Fibroblast of skin of left biceps (primary cell): ENCODE measurements at regions not wholly inside any gene's neighbourhood (a gene's known extent, or its start where the extent isn't known, plus 50 kb on each side); places are given as distances from the start of the nearest gene placed in this dataset.
"Not testable (repeated sequence)": the region's sequence is repeated elsewhere in the genome, so short reads cannot be mapped to it uniquely, and the experiment has no call there.

ENCODE experiments used
- DNase-seq, 2 experiments: peaks; one replicate each; pipeline ENCODE4 v3.0.0-alpha.2; 2013; ENCODE audit warnings: low read depth in 2 of 2

DNA sequence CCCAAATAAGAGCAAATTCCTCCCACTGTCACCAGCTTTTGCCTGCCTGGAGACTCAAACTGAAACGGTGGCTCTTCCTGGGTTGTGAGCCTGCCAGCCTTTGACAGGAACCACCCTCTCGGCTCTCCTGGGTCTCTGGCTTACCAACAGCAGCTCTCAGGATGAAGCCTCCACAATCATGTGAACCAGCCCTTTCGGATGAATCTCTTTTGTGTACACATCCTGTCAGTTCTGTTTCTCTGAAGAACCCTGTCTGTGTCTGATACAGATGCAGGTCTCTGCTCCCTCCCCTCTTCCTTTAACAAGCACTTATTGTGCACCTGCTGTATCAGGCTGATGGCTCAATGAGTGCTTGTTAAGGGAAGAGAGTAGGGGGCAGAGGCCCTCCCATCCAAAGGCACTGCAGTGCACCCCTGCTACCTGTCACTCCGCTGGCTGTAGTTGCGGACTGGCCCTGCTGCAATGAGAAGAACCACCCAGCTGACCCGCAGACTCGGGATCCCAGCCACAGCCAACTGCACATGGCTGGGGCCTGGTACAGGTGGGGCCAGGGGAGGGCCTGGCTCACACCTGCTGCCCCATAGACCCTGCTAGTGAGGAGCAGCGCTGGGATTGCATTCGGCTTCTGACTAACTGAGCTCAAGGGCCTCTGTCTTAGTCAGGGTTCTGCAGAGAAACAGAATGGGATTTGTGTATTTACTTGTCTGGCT is 120.1 kb upstream of the PMEPA1 start:
- DNase-seq = no peak

DNA sequence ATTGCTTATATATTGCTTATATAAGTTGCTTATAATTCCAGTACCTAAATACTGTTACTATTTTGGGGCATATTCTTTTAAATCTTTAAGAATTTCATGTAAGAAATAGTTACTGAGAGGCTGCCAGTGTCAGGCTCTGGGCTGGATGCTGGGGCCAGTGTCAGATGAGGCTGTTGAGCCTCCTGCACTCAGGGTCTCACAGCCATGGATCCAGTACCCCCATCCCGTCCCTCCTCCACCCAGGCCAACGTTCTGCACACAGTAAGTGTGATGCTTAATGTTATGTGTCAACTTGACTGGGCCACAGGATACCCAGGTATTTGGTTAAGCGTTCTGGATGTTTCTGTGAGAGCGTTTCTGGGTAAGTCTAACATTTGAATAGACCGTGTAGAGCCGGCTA is 119.5 kb upstream of the PMEPA1 start:
- DNase-seq = no peak

DNA sequence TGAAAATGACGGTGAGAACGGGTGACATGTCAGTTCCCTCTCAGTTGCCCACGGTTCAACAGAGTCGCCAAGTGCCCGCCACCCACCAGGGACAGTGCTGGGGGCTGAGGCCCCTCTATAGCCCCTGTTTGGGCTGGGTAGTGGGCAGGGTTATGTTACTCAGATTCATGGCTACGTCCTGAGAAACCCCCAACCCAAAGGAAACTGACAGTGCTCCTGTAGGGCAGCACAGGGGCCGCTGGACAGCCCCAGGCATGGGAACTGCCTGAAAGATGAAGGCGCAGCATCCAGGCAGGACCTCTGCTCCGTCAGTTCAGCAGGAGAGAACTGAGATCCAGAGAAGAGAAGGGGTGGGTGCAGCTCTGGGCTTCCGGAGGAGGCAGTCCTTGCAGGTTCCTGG is 118.9 kb upstream of the PMEPA1 start:
- DNase-seq = no peak

DNA sequence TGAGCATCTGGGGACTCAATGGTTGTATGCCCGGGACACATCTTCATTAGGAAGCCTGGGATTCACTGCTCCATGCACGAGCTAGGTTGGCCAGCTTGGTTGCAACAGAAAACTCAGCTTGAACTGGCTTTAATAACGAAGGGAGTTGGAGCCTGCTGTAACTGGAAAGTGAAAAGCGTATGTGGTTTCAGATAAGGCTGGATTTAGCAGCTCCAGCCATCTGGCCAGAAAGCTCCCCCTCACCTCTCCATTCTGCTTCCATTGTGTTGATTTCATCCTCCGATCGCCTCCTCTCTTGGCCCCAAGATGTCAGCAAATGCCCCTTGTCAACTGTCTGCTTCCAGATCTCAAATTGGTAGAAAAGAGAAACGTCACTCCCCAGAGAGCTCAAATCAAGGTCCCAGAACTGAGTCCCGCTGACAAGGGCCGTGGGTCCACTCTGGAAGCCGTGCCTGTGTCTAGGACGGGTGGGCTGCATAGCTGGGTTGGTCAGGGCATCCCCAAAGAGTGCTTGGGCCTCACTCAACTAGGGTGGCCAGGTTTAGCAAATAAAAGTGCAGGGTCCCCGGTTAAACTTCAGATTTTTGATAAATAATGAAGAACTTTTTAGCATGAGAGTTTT is 117.0 kb upstream of the PMEPA1 start:
- no peak for DNase-seq

DNA sequence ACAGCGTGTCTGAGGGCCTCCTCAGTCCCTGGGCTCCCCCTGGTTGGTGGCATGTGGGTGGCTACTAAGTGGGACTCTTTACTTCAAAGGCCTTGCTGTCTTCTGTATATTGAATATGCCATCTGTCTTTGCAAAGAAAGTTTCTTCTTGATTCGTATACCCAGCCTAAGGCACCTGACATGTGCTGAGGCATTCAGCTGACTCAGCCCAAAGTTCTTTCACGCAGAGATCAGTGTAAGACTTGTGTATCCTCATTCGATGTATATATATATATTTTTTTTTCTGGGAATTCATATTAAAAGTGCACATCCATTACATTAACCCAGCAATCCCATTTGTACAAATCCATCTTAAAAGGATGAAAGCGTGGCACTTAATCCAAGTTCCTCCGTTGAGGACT is 115.1 kb upstream of the PMEPA1 start:
- DNase-seq = no peak

DNA sequence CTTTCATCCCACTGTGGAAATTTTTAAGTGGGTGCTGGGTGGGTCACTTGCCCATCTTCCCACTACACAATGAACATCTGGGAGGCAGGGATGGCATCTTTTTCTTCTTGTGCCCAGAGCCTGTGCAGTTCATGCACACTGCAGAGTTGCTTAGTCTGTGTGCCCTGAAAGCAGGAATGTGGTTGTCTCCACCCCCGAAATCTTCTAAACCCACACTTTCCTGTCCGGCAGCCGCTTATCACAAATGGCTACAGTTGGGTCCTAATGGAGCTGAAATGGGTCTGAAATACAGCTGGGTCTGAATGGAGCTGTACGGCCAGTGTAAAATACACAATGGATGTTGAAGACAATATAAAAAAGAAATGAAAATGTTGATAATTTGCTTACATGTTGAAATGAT is 112.1 kb upstream of the PMEPA1 start:
- no peak for DNase-seq

DNA sequence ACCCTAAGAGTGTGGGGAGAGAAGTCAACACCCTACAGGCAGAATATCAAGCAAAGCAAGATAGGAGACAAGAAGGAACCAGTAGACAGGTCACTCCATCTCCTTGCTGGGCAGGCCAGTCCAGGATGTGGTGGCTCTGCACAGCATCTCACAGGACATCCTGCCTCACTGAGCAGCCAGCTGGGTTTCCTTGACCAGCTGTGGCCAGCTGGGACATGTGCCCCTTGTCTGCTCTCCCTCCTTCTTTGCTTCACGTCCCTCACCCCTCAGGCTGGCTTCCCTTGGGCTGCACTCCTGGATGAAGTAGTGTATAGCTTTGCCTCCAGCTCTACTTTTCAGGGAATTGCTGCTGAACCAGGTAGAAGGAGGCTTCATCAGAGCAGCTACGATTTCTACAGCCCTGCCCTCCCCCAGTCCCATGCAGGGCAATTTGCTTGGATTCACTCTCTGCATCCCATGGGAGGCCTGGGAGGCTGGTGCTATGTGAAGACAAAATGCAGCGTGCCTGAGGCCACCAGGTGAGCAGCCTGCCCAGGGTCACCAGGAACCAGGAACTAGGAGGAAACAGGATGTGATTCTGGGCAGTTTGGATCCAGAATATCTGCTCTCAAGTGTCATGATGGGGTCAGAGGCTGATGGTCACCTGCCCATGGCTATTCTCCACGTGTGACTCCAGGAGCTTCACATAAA is 110.0 kb upstream of the PMEPA1 start:
- no peak for DNase-seq

DNA sequence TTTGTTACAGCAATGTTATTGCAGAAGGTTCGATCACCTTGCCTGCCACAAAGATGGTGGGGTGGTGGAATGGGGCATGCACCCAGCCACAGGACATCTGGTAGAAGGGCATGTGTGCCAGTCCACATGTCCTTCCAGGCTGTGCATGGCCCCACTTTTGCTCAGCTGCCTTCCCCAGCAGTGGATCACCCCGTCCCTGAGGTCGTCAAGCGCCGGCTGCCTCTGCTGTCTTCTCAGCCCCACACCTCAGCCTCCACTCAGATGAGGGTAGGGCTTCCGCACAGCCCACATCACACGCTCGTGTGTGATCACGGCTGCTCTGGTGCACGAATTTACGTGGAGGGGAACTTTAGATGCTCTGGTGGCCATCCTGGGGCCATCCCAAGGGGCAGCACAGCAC is 109.5 kb upstream of the PMEPA1 start:
- DNase-seq = no peak

DNA sequence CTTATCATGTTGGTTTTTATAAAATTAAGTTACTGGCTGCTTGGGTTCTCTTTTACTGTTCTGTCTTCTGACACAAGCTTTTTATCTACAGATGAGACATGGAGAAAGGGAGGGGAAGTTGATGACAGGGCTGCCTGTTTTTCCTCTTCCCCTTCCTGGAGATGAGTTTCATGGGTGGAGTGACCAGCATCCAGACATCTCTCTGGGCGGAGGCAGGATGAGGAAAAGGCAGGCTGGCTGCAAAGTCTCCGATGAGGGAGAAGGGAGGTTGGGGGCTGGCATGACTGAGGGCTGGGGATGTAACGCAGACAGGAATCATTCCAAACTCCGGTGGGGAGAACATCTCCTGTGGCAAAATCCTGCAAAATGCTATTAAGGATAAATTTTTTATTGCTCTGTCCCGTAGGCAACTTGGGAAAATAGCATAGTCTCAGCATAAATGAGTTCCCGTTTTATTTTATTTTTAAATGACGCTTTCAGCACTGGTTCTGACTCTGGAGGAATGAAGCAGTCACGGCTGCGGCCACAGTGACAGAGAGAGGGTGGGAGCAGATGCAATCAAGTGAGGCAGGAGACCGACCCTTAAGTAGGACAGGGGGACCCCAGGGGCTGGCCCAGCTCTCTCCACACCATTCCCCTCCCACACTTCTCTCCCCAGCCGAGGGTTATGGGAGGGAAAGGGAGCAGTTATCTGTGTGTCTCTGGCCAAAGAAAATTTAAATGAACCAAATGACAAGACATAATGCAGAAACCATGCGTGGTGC is 108.8 kb upstream of the PMEPA1 start:
- DNase-seq = no peak

DNA sequence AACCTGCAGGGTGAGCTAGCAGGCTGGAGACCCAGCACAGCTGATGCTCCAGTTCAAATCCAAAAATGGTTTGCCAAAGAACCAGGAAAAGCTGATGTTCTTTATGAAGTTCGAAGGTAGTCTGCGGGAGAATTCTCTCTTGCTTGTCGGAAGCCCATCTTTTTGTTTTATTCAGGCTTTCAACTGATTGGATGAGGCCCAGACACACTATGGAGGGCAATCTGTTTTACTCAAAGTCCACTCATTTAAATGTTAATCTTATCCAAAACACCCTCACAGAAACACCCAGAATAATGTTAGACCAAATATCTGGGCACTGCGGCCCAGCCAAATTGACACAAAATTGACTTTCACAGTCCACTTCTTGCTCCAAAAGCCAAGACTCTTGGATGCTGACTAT is 105.6 kb upstream of the PMEPA1 start:
- no peak for DNase-seq

DNA sequence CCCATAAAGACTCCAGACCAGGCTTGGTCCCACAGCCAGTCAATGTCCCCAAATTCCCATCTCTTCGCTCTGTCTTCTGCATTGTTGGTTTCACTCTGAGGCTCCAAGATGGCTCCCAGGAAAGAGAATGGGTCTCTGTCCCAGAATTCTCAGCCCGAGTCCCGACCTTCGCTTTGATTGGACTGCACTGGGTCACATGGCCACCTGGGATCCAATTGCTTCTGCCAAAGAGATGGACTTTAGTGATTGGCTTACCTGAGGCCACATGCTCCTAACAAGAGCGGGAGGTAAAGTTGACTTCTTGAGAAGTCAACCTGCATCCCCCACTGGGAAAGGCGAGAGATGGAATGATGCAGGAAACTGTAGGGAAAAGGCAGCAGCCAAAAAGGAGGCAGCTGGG is 104.7 kb upstream of the PMEPA1 start:
- DNase-seq = no peak

DNA sequence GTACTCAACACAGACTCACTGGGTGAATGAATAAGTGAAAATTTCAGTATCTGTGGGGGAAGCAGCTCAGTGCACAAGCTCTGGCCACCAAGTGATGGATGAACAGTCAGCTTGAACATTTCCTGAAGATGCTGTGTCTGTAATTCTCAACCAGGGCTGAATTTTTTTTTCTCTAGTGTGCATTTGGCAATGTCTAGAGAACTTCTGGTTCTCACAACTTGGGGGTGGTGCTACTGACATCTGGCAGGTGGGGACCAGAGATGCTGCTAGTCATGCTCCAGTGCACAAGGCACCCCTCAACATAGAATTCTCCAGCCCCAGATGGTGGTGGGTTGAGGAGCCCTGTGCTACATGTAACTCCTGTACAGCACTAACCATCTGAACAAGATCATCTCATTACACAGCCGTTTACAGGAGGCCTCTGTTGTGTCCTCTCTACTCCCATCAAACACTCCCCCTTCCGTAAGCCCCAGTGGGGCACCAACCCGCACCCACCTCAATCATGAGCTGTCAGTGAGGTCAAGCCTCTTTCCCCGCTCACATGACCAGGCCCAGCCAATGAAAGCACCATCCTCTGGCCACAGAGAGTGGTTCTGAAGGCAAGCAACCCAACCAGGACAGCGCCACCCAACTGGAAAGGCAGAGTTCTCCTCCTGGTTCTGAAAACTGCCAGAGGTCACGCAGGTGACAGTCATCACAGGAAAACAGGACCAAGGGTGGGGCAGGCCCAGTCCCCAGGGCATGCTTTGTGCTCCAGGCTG is 103.9 kb upstream of the PMEPA1 start:
- no peak for DNase-seq

DNA sequence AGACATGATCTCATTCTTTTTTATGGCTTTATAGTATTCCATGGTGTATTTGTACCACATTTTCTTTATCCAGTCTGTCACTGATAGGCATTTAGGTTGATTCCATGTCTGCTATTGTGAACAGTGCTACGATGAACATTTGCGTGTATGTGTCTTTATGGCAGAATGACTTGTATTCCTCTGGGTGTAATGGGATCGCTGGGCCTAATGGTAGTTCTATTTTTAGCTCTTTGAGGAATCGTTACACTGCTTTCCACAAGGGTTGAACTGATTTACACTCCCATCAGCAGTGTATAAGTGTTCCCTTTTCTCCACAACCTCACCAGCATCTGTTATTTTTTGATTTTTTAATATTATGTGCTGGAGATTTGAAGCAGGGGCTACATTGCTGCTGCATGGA is 102.8 kb upstream of the PMEPA1 start:
- DNase-seq = not testable (repeated sequence)

DNA sequence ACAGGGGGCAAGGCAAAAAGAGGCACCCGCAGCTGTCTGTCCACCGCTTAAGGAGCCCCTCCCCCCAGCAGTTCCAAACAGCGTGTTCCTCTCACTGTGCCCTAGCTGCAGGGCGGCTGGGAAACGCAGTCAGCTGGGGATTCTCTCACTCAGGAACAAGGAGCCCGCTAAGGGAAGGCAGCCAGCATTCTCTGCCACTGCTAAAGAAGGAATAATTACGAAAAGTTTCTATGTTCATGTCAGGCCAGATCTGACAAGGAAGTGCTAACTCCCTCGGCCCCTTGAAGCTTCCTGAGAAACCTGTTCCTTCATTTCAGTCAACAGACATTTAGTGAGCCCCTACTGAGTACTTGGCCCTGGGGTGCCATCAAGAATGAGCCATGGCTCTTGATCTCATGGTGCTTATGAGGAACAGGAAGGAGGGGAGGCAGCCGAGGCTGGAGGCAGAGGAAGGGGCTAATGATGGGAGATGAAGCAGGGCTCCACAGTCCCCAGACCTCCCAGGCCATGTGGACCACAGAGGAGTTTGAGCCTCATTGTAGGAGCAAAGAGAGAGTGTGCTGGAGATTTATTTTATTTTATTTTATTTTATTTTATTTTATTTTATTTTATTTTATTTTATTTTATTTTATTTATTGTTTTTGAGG is 101.7 kb upstream of the PMEPA1 start:
- DNase-seq = no peak

DNA sequence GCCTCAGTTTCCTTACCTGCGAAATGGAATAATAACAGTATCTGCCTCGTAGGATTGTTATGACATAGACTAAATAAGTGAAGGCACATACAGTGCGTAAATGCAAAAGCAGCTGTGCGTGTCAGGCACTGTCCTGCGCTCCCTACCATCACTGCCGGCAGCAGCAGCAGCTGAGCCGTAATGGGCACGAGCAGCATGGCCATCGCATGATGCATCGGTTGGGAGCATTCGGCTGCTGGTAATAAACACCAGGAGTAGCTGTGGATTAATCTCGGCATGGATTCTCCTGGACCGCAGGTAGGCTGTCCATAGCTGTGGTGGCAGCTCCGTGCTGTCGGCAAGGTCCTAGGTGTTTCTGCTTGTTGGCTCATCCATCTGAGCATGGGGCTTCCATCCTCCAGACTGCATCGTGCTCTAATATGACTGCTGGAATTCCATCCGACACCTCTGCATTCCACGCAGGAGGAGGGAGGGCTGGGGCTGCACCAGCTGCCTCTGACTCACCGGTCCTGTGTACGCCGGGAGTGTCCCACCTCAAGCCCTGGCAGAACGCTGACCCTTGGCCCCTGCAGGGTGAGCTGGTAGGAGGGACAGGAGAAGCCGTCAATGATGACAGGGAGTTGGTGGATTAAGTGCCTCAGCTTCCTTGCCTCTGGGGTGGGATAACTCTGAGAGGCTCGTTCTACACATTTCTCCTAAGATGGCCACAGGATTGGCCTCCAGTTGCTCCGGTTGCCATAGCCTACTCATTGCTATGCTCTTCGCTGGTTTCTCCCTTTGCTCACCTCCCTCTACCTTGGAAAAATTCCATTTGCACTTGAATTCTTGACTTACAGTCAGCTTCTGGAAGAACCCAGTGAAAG is 100.9 kb upstream of the PMEPA1 start:
- no peak for DNase-seq

DNA sequence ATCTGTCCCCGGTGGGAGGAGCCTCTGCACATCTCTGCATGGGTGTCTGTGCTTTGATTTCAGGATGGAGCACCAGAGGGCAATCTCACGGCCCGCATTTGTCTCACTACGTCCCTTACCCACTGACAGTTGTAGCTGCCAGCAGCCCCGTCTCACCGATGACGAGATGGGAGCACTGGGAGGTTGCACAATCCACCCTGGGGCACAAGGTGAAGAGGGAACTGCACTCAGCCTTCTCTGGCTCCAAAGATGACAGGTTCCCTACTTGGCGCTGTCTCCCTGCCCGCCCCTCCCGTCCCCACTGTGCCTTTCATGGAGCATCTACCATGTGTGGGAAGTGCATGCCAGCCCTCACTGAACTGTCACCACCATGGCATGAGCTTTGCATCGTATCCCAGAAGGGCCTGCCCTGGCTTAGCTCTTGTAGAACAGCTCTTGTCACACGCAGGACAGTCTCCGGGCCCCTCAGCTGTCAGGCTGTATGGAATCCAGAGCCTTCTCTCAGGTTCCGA is 99.9 kb upstream of the PMEPA1 start:
- DNase-seq = no peak

DNA sequence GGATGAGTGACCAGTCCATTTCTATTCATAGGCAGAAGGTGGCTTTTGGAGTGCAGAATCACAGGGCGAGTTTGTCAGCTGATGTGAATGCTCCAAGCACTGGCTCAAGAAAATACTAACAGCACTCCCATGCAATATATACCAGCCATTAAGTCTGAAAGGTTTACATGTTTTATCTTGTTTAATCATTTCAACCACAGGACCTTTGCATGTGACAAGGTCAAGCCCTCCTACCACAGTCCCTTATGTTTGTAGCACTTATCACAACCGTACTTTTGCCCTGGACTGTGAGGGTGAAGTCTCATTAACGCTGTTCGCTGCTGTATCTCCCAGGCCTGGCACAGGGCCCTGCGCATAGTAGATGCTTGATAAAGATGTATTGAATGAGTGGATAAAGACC is 99.3 kb upstream of the PMEPA1 start:
- no peak for DNase-seq

DNA sequence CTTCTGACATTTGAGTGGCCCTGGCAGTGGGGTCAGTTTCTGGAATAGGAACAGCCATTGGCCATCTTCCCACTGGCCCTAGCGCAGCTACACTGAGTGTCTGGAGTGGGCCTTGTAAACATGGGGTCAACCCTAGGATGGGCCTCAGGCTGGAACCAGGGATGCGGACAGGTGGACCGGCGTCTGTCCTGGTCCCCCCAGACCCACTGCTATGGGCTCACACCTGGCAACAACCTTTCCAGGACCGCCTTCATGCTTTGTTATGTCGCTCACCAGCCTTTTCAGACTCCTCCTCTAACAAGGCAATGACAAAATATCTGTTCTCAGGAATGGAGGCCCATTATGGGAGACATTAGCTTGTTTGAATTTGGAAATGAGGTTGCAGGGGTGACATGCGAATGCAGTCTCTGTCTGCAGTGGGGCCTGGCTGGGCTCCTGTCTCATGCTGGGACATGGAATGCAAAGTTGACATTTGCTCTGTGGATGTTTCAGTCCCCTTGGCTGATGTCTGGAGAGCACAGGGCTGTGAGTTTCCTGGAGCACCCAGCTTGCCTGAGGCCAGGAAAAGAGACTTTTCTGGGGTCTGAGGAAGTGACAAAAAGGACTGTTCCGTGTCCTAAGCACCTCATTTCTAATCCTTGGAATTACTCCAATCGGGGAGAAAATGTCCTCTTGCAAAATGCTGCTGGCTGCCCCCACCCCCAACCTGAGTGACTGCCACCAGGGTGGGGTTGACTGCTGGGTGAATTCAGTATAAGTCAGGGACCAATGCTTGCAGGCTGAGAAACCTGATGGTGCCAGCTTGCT is 98.7 kb upstream of the PMEPA1 start:
- DNase-seq = no peak
